ENCODE measurements at regions not wholly inside any gene's neighbourhood (a gene's known extent, or its start where the extent isn't known, plus 50 kb on each side); places are given as distances from the start of the nearest gene placed in this dataset.
"Not testable (repeated sequence)": the region's sequence is repeated elsewhere in the genome, so short reads cannot be mapped to it uniquely, and the experiment has no call there.

GRCh38 chr14:87055007-87055406, 938.0 kb downstream of the GALC start:
- DNase-seq (ENCODE audit: low read depth, low spot score), result no peak

- DNase-seq (ENCODE audit: low read depth, low spot score), result no peak
Observed at GRCh38 chr14:87052646-87053225, 940.2 kb downstream of the GALC start.

GRCh38 chr14:87050421-87050820, 942.6 kb downstream of the GALC start:
- DNase-seq (ENCODE audit: low read depth, low spot score), result no peak

GRCh38 chr14:87049950-87050349, 943.0 kb downstream of the GALC start:
- no peak for DNase-seq (ENCODE audit: low read depth, low spot score)

- no peak for DNase-seq (ENCODE audit: low read depth, low spot score)
Observed at GRCh38 chr14:87046960-87047359, 946.0 kb downstream of the GALC start.

GRCh38 chr14:87045956-87046355, 947.0 kb downstream of the GALC start:
- DNase-seq (ENCODE audit: low read depth, low spot score), result no peak

- DNase-seq (ENCODE audit: low read depth, low spot score), result no peak
Observed at GRCh38 chr14:87045246-87045645, 947.7 kb downstream of the GALC start.

GRCh38 chr14:87044807-87045206, 948.2 kb downstream of the GALC start:
- no peak for DNase-seq (ENCODE audit: low read depth, low spot score)

- no peak for DNase-seq (ENCODE audit: low read depth, low spot score)
Observed at GRCh38 chr14:87043667-87044200, 949.2 kb downstream of the GALC start.

GRCh38 chr14:87042354-87042753, 950.6 kb downstream of the GALC start:
- DNase-seq (ENCODE audit: low read depth, low spot score), result no peak

GRCh38 chr14:87041290-87042020, 951.5 kb downstream of the GALC start:
- no peak for DNase-seq (ENCODE audit: low read depth, low spot score)

GRCh38 chr14:87034680-87035079, 958.3 kb downstream of the GALC start:
- DNase-seq (ENCODE audit: low read depth, low spot score), result no peak

GRCh38 chr14:87030197-87030596, 962.8 kb downstream of the GALC start:
- DNase-seq (ENCODE audit: low read depth, low spot score), result no peak

GRCh38 chr14:87020106-87020505, 972.9 kb downstream of the GALC start:
- DNase-seq (ENCODE audit: low read depth, low spot score), result not testable (repeated sequence)

- DNase-seq (ENCODE audit: low read depth, low spot score), result no peak
Observed at GRCh38 chr14:87018294-87018693, 974.7 kb downstream of the GALC start.

- DNase-seq (ENCODE audit: low read depth, low spot score), result no peak
Observed at GRCh38 chr14:87017335-87017734, 975.6 kb downstream of the GALC start.

GRCh38 chr14:87014856-87015255, 978.1 kb downstream of the GALC start:
- no peak for DNase-seq (ENCODE audit: low read depth, low spot score)

GRCh38 chr14:87013583-87013982, 979.4 kb downstream of the GALC start:
- DNase-seq (ENCODE audit: low read depth, low spot score), result no peak

- DNase-seq (ENCODE audit: low read depth, low spot score), result no peak
Observed at GRCh38 chr14:87008965-87009364, 984.0 kb downstream of the GALC start.

- no peak for DNase-seq (ENCODE audit: low read depth, low spot score)
Observed at GRCh38 chr14:87005280-87005679, 987.7 kb downstream of the GALC start.

- DNase-seq (ENCODE audit: low read depth, low spot score), result no peak
Observed at GRCh38 chr14:87002776-87003175, 990.2 kb downstream of the GALC start.

GRCh38 chr14:87001333-87001732, 991.6 kb downstream of the GALC start:
- no peak for DNase-seq (ENCODE audit: low read depth, low spot score)

GRCh38 chr14:87000081-87000480, 992.9 kb downstream of the GALC start:
- DNase-seq (ENCODE audit: low read depth, low spot score), result no peak

Data from activated CD4-positive, CD25-positive, alpha-beta regulatory T cell treated with anti-CD3 and anti-CD28 coated beads, Interleukin-2, amount 50 U/mL, for 16 hours (primary cell).